ENCODE measurements at regions not wholly inside any gene's neighbourhood (a gene's known extent, or its start where the extent isn't known, plus 50 kb on each side); places are given as distances from the start of the nearest gene placed in this dataset.

DNA sequence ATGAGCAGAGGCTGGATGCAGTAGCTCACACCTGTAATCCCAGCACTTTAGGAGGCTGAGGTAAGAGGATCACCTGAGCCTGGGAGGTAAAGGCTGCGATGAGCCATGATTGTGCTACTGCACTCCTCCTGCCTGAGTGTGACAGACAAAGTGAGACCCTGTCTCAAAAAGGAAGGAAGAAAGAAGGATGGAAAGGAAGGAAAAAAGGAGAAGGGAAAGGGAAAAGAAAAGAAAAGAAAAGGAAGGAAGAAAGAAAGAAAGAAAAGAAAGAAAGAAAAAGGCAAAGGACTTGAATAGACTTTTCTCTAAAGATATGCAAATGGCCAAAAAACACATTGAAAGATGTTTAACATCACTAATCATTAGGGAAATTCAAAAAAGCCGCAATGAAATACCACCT, 215.3 kb upstream of the MYLIP start:
- Histone ChIP-seq H4K20me1 (ENCODE audit: insufficient read depth) (no peaks in the 10 kb centered on the region), H3K9me3 (ENCODE audit: control insufficient read depth in 1 of 2, insufficient read depth in 1 of 2, low read depth in 1 of 2, low read length in 2 of 2) (no peaks in the 10 kb centered on the region), H3K9ac (ENCODE audit: low read length) (no peak overlapping the region), H3K36me3 (ENCODE audit: control insufficient read depth in 1 of 2, insufficient read depth in 2 of 2, low read length in 2 of 2) (no peaks in the 10 kb centered on the region), H3K4me2 (ENCODE audit: low read length) (no peak overlapping the region), H3K79me2 (ENCODE audit: insufficient read depth, low read length) (no peaks in the 10 kb centered on the region), H3K4me3 (replicated peaks in 1 of 2; ENCODE audit: low read depth in 1 of 2, low read length in 2 of 2) (no peak overlapping the region), H3K9me2 (ENCODE audit: insufficient read depth) (no peaks in the 10 kb centered on the region), H3K4me1 (ENCODE audit: control insufficient read depth in 1 of 2, insufficient read depth in 2 of 2, low read length in 2 of 2) (no peaks in the 10 kb centered on the region), H2AFZ (ENCODE audit: low read depth, low read length, poor library complexity, severe bottlenecking) (no peak overlapping the region), H3K27me3 (ENCODE audit: insufficient read depth, low read length) (no peaks in the 10 kb centered on the region), H3K27ac (ENCODE audit: low read depth, low read length) (no peak overlapping the region)
- no TSS peak for BruUV-seq (replicated peaks)
- ChIA-PET POLR2A (no interaction called here), CTCF (no interaction called here), RAD21 (ENCODE audit: low non-redundant PET in 1 of 2, low total read pairs in 2 of 2, uncharacterized antibody in 2 of 2, unreplicated experiment in 2 of 2) (no interaction called here)
- DNase-seq (ENCODE audit: low read depth, low spot score) (no peak), ATAC-seq (no peak)
- TF ChIP-seq ZNF274 (IDR thresholded peaks at IDR 0.05; ENCODE audit: low read depth, low read length): no peak
- TF ChIP-seq, protein P1, sequence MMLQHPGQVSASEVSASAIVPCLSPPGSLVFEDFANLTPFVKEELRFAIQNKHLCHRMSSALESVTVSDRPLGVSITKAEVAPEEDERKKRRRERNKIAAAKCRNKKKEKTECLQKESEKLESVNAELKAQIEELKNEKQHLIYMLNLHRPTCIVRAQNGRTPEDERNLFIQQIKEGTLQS (IDR thresholded peaks at IDR 0.05): no peak
- no peak for TF ChIP-seq CEBPB (IDR thresholded peaks at IDR 0.05; ENCODE audit: low read depth)
- TF ChIP-seq FOSL1 (IDR thresholded peaks at IDR 0.05; ENCODE audit: low read depth): no peak
- TF ChIP-seq SIN3A (IDR thresholded peaks at IDR 0.05; ENCODE audit: low read depth): no peak
- TF ChIP-seq SRF (IDR thresholded peaks at IDR 0.05; ENCODE audit: low read depth): no peak
- TF ChIP-seq RAD21 (IDR thresholded peaks at IDR 0.05; ENCODE audit: low read depth): no peak
- no peak for TF ChIP-seq CBX3 (IDR thresholded peaks at IDR 0.05; ENCODE audit: low read depth)
- TF ChIP-seq POLR2A (IDR thresholded peaks at IDR 0.05; ENCODE audit: borderline replicate concordance, extremely low read depth, insufficient read depth, insufficient read length): no peak
- TF ChIP-seq JUND (IDR thresholded peaks at IDR 0.05): no peak
- TF ChIP-seq, protein P2, sequence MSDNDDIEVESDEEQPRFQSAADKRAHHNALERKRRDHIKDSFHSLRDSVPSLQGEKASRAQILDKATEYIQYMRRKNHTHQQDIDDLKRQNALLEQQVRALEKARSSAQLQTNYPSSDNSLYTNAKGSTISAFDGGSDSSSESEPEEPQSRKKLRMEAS (IDR thresholded peaks at IDR 0.05): no peak
- TF ChIP-seq EZH2phosphoT487 (IDR thresholded peaks at IDR 0.05; ENCODE audit: borderline replicate concordance): no peak
- no peak for TF ChIP-seq EGR1 (IDR thresholded peaks at IDR 0.05; ENCODE audit: low read depth)
- intact Hi-C loops (cut with micrococcal nuclease): no loop called here
